AG09319 (cell line): ENCODE measurements at regions not wholly inside any gene's neighbourhood (a gene's known extent, or its start where the extent isn't known, plus 50 kb on each side); places are given as distances from the start of the nearest gene placed in this dataset.

Experiments
- DNase-seq: peaks from one replicate; pipeline ENCODE4 v3.0.0-alpha.2; 2010; ENCODE audit warnings: low read depth; ENCODE audit errors: extremely low read depth
- TF ChIP-seq, protein P1 (sequence below): IDR thresholded peaks from 2 replicates; pipeline ENCODE4 v1.5.1; 2011; ENCODE audit warnings: low read depth, mild to moderate bottlenecking, inconsistent platforms, low read length, moderate library complexity

DNA sequence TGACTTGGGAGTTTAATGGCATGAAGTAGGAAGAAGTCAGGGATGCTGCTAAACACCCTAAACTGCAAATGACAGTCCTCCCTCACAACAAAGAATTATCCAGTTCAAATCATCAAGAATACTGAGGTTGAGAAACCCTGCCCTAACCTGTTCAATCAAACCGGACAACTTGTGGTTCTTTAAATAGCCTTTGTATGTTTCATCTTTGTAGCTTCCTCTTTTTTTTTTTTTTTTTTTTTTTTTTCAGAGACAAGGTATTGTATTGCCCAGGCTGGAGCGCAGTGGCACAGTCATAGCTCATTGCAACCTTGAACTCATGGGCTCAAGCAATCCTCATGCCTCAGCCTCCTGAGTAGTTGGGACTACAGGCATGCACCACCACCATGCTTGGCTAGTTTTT lies 52.5 kb upstream of the TTC29 start:
- TF ChIP-seq, protein P1, sequence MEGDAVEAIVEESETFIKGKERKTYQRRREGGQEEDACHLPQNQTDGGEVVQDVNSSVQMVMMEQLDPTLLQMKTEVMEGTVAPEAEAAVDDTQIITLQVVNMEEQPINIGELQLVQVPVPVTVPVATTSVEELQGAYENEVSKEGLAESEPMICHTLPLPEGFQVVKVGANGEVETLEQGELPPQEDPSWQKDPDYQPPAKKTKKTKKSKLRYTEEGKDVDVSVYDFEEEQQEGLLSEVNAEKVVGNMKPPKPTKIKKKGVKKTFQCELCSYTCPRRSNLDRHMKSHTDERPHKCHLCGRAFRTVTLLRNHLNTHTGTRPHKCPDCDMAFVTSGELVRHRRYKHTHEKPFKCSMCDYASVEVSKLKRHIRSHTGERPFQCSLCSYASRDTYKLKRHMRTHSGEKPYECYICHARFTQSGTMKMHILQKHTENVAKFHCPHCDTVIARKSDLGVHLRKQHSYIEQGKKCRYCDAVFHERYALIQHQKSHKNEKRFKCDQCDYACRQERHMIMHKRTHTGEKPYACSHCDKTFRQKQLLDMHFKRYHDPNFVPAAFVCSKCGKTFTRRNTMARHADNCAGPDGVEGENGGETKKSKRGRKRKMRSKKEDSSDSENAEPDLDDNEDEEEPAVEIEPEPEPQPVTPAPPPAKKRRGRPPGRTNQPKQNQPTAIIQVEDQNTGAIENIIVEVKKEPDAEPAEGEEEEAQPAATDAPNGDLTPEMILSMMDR: no peak
- DNase-seq: no peak

DNA sequence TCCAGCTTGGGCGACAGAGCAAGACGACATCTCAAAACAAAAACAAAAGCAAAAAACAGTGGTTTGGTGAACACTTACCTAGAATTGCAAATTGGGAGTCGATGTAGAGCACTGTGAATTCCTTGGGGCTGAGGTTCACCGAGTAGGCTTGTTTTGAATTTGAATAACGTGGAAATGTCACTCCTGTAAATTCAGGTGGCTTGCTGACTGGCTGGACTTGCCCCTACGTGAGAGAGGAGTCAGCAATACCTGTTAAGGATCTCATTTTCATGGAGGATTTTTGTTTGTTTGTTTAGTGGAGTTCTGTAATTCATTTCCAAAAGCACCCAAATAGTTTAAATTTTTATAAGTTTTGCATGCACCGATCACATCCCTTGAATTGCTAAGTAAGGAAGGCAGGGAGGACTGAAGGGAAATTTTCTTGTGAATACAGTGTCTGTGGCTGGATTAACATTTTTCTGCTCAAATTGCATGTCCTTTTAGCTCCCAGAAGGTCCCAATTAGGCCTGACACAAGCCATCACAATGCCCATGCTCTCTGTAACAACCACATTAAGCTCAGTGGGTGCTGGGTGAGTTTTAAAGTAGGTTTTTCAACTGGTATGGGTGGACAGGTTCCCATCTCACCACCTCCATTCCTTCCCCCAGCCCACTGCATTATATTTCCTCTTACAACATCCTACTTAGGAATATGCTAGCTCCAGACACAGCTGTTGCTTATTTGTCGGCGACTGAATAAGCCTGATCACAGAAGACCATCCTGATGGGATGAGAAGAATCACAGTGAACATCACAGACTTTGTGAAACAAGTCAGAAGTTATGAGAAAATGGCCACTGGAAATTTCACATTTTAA lies 58.5 kb upstream of the TTC29 start:
- no peak for DNase-seq
- TF ChIP-seq, protein P1: no peak

DNA sequence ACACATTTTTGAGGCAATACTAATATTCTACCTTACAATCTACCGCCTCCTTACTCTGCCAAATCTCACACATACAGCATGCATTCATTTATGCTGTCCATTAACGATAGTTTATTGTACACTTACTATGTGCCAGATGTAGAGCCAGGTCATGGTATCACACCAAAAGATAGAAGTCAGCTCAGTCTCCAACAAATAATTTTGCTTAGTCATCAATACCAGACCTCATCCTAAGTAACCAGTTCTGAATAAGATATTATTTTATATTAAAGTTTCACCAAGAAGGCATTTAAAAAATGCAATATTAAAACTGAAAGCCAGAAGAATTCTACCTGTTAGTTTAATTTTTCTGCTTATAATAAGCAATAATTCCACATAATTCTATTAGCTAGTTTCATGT lies 60.6 kb upstream of the TTC29 start:
- TF ChIP-seq, protein P1: no peak
- DNase-seq: no peak

DNA sequence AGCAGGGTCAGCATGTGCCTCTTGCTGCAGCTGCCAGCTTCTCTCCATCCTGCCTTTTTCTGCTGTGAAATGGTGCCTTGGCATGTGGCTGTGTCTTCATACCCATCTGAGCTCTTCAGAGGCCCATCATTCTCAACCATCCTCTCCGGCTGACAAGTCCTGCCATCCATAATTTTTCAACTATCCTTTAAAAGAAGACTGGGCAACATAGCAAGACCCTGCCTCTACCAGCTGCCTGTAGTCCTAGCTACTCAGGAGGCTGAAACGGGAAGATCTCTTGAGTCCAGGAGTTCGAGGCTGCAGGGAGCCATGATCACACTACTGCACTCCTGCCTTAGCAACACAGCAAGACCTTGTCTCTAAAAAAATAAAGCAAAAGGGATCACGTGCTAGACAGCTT lies 64.2 kb upstream of the TTC29 start:
- DNase-seq: no peak
- TF ChIP-seq, protein P1: no peak

DNA sequence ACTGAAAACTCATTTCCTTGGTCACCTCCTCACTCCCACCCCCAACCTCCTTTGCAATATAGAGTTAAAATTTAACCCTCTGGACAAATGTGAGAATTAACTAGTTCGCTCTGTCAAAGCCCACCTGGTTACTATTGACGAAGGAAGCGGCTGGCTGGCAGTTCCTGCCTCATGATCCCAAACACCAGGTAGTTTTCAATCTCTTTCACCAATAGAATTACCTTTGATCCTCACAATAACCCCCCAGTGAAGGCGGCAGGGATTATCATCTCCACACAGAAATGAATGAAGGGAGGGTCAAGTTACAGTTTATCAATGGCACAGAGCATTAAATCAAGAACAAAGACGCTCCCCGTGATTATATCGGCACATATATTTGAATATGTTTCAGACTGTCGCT lies 65.7 kb upstream of the TTC29 start:
- TF ChIP-seq, protein P1: no peak
- DNase-seq: no peak

DNA sequence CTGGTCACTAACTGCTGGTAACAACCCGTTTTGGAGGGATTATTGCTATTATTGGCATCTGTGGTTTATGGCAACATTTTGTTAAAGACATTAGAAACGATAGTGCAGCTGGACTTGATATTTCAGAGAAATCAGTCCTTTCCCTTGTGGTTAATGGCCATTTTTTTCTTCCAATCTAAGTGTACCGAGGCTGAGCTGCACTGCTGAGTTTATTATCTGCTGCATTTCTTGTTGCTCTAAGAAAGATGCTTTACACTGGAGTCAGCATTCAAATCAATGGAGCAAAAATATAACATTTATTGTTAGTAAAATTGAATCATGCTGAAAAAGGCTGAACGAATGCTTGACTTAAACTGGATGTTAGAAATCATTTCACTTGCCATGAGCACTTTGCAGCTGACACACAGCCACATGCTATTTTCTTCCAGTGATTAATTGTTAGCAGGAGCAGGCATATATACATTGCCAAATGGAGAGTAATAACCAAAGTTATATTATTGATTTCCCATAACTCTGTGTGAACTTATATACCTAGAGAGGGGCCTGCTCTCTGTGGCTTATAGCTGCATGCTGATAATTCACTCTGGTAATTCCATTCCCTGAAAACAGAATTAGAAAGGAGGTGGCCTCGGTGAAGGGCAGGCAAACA lies 66.5 kb upstream of the TTC29 start:
- TF ChIP-seq, protein P1: no peak

DNA sequence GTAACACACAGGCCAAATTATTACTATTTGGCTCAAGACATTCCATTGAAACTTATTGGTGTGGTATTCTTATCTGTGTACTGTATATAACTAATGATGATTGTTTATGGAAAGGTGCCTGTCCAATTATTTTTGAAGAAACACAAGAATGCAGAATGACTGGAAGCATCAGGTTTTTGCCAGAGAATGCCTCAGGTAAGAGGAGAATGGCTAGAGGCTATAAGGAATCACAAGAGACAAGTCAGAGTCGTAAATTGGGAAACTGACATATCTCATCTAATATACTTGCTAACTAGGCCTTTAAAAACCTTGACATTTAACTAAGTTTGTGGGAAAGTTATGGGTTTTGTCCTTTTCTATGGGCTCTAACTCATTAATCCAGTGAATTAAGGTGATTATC lies 69.3 kb upstream of the TTC29 start:
- TF ChIP-seq, protein P1: no peak
- no peak for DNase-seq

More for the DNA sequence above, 66.5 kb upstream of the TTC29 start:
- DNase-seq: no peak
